HepG2 (cell line): ENCODE measurements at regions not wholly inside any gene's neighbourhood (a gene's known extent, or its start where the extent isn't known, plus 50 kb on each side); places are given as distances from the start of the nearest gene placed in this dataset.

Experiments used
- ATAC-seq: fragments of 200-7000 bp; cut with Tn5 transposase; 3 replicates; pipeline ENCODE4 v1.9.1; 2020; ENCODE audit warnings: mild to moderate bottlenecking, moderate library complexity
- BruUV-seq: library from RNA; stranded (reverse); fragments of 400-500 nt; replicated peaks from 2 replicates; lab custom pipeline; 2021; lab: Mats Ljungman, UMichigan
- CTCF ChIA-PET: fragments of 300-600 bp; formaldehyde crosslinking; extraction: SDS; loops from one replicate; lab custom pipeline; 2021; ENCODE audit warnings: low total read pairs, inconsistent platforms, low intra/inter-chr PET ratio; lab: Yijun Ruan, JAX
- POLR2A ChIA-PET: fragments of 350-600 bp; sonication (Branson Sonifier 250); formaldehyde crosslinking; loops from one replicate; lab custom pipeline; 2020; ENCODE audit warnings: antibody characterized with exemption, inconsistent platforms; lab: Yijun Ruan, JAX
- DNase-seq: peaks from one replicate; pipeline ENCODE4 v3.0.0-alpha.2; 2015; ENCODE audit warnings: low spot score
- FAIRE-seq: peaks from 3 replicates; lab custom pipeline; 2011; peaks lifted over from hg19 to GRCh38; lab: Jason Lieb, UNC
- H2AFZ ChIP-seq: one replicate; pipeline ENCODE4 v1.6.1; 2011; ENCODE audit warnings: low read length, inconsistent platforms
- H3K27ac ChIP-seq: fragments of 300-600 bp; 3 replicates; pipeline ENCODE4 v1.8.0; 2011; ENCODE audit warnings: mixed run types, mild to moderate bottlenecking, mixed read lengths, low read length, inconsistent platforms; ENCODE audit not compliant: insufficient read depth; ENCODE audit errors: extremely low read length
- H3K27me3 ChIP-seq, 2 experiments: fragments of 200-600 bp in 1 of 2; 2 replicates in 1 of 2; 3 replicates in 1 of 2; pipeline versions ENCODE4 v1.6.0 to v1.8.0; 2011; ENCODE audit warnings: low read length in 2 of 2, mild to moderate bottlenecking in 2 of 2, moderate library complexity in 2 of 2, inconsistent platforms in 1 of 2; ENCODE audit not compliant: insufficient read depth in 2 of 2, control insufficient read depth in 1 of 2
- H3K36me3 ChIP-seq, 2 experiments: fragments of 200-600 bp in 1 of 2; replicated peaks in 1 of 2; 2 replicates in 1 of 2; 3 replicates in 1 of 2; pipeline versions ENCODE4 v1.5.1 to v1.8.0; 2011; ENCODE audit warnings: low read length in 2 of 2, inconsistent platforms in 1 of 2; ENCODE audit not compliant: insufficient read depth in 2 of 2, control insufficient read depth in 1 of 2
- H3K4me1 ChIP-seq: 2 replicates; pipeline ENCODE4 v1.5.1; 2012; ENCODE audit warnings: low read length, inconsistent platforms; ENCODE audit not compliant: insufficient read depth
- H3K4me2 ChIP-seq: 2 replicates; pipeline ENCODE4 v1.6.0; 2011; ENCODE audit warnings: low read depth, low read length, inconsistent platforms
- H3K4me3 ChIP-seq, 3 experiments: fragments of 200-600 bp in 1 of 3; sonication (generic), shearing (Covaris generic) in 1 of 3; replicated peaks in 1 of 3; 2 replicates each; pipeline ENCODE4 v1.5.1; 2011 to 2016; ENCODE audit warnings: low read length in 3 of 3, inconsistent platforms in 2 of 3, low read depth in 2 of 3, mild to moderate bottlenecking in 2 of 3, control low read depth in 1 of 3, mixed read lengths in 1 of 3; ENCODE audit not compliant: insufficient read depth in 1 of 3
- H3K79me2 ChIP-seq: one replicate; pipeline ENCODE4 v1.6.1; 2011; ENCODE audit warnings: low read length, inconsistent platforms; ENCODE audit not compliant: insufficient read depth
- H3K9ac ChIP-seq: 2 replicates; pipeline ENCODE4 v1.6.0; 2011; ENCODE audit warnings: mild to moderate bottlenecking, low read depth, low read length, inconsistent platforms; ENCODE audit not compliant: insufficient read depth
- H3K9me3 ChIP-seq: 2 replicates; pipeline ENCODE4 v1.5.1; 2012; ENCODE audit warnings: mild to moderate bottlenecking, low read length
- H4K20me1 ChIP-seq: 2 replicates; pipeline ENCODE4 v1.6.0; 2011; ENCODE audit warnings: inconsistent platforms, mild to moderate bottlenecking, low read length, moderate library complexity; ENCODE audit not compliant: insufficient read depth
- ATF1 ChIP-seq: IDR thresholded peaks from 2 replicates; pipeline ENCODE4 v1.6.1; 2016; ENCODE audit warnings: mild to moderate bottlenecking, control low read depth
- CCAR2 ChIP-seq: fragments of 200-400 bp; formaldehyde crosslinking; optimal IDR thresholded peaks from 2 replicates; pipeline ENCODE3; 2018; ENCODE audit warnings: low read depth, mild to moderate bottlenecking, low read length, moderate library complexity
- DNMT3B ChIP-seq: conservative IDR thresholded peaks from 2 replicates; pipeline ENCODE4 v1.6.1; 2016; ENCODE audit warnings: missing biosample characterization, control low read depth
- IRX3 ChIP-seq: sonication (generic); formaldehyde crosslinking; IDR thresholded peaks from 2 replicates; pipeline ENCODE4 v1.8.1; 2023; ENCODE audit warnings: mild to moderate bottlenecking, low read depth, missing genetic modification reagents, borderline replicate concordance
- RFX1 ChIP-seq: fragments of 450-650 bp; IDR thresholded peaks from 2 replicates; pipeline ENCODE4 v1.6.1; 2017
- ZNF839 ChIP-seq: sonication (generic); formaldehyde crosslinking; IDR thresholded peaks from 2 replicates; pipeline ENCODE4 v1.4.0; 2020; ENCODE audit warnings: missing genetic modification reagents, mild to moderate bottlenecking, borderline replicate concordance
- WGBS: methylation state at CpG from one replicate; pipeline ENCODE4 v1.1.6; 2017; ENCODE audit warnings: low lambda C conversion rate; 5-methylcytosine and 5-hydroxymethylcytosine counted together
- in situ Hi-C: cut with HindIII; loops from 2 replicates; pipeline ENCODE4 v1.10.0; 2017; ENCODE audit warnings: low pct_unique_long_range_greater_than_20kb; ENCODE audit not compliant: extremely low pct_ligation_motif_present
- intact Hi-C: fragments of 100-400 bp; cut with micrococcal nuclease; formaldehyde crosslinking; loops from one replicate; pipeline ENCODE4 v1.10.0; 2022; ENCODE audit not compliant: unreplicated experiment
- TF ChIP-seq, protein P1 (sequence below): sonication (generic); formaldehyde crosslinking; IDR thresholded peaks from 2 replicates; pipeline ENCODE4 v1.4.0; 2020; ENCODE audit warnings: mild to moderate bottlenecking, missing genetic modification reagents, borderline replicate concordance
- TF ChIP-seq, protein P2 (sequence below): sonication (generic); formaldehyde crosslinking; conservative IDR thresholded peaks from 2 replicates; pipeline ENCODE4 v1.8.0; 2022; ENCODE audit warnings: mild to moderate bottlenecking, moderate library complexity, missing genetic modification reagents
- TF ChIP-seq, protein P3 (sequence below): sonication (generic); formaldehyde crosslinking; IDR thresholded peaks from 2 replicates; pipeline ENCODE4 v1.9.0; 2022; ENCODE audit warnings: missing genetic modification reagents, mild to moderate bottlenecking, borderline replicate concordance
- TF ChIP-seq, protein P4 (sequence below): sonication (generic); formaldehyde crosslinking; IDR thresholded peaks from one replicate; pipeline ENCODE4 v1.5.1; 2020; ENCODE audit warnings: mild to moderate bottlenecking, missing genetic modification reagents; ENCODE audit errors: not compliant biosample characterization

DNA sequence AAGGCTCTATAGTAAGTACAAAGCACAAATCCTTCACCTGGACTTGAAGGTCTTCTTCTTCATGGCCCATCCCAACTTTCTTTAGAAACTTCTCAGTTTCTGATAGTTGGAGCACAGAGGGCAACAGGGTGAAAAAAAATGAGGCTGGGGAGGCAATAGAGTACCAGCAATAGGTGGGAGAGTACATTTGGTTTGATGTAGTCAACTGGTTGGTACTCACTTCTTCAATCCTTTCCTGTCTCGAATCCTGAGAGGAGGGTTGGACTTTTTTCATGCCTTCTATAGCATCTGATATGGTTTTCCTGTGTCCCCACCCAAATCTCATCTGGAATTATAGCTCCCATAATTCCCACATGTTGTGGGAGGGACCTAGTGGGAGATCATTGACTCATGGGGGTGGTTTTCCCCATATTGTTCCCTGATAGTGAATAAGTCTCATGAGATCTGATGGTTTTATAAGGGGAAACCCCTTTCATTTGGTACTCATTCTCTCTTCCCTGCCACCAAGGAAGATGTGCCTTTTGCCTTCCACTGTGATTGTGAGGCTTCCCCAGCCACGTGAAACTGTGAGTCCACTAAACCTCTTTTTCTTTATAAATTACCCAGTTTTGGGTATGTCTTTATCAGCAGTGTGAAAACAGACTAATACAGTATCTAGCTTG lies 75.9 kb upstream of the LCLAT1 start:
- no peak overlapping the region for H3K27ac ChIP-seq
- no peaks in the 10 kb centered on the region for H3K9me3 ChIP-seq
- WGBS, result 1% methylated on average over 2 of the region's 2 CpGs
- no TSS peak for BruUV-seq
- DNase-seq (no peak), ATAC-seq (no peak), FAIRE-seq (no peak)
- POLR2A ChIA-PET, result no interaction called here
- in situ Hi-C loops (no loop called here), intact Hi-C loops (no loop called here)
- no peaks in the 10 kb centered on the region for H4K20me1 ChIP-seq
- H3K4me3 ChIP-seq, result no peak overlapping the region
- no peaks in the 10 kb centered on the region for H3K79me2 ChIP-seq
- H3K4me1 ChIP-seq, result no peaks in the 10 kb centered on the region
- peaks cover 0 to 6% of the 10 kb centered on the region in 2 experiments; a peak in 2 of 5 replicates for H3K27me3 ChIP-seq
- no peak overlapping the region for H3K4me2 ChIP-seq
- H3K9ac ChIP-seq, result no peak overlapping the region
- no peaks in the 10 kb centered on the region for H3K36me3 ChIP-seq
- no peak overlapping the region for H2AFZ ChIP-seq
- CTCF ChIA-PET, result no interaction called here
- TF ChIP-seq RFX1 (no peak), DNMT3B (CRISPR knock-in tag) (no peak), ZNF839 (CRISPR knock-in tag) (no peak), ATF1 (CRISPR knock-in tag) (no peak), CCAR2 (no peak), IRX3 (no peak)
- TF ChIP-seq, protein P1, sequence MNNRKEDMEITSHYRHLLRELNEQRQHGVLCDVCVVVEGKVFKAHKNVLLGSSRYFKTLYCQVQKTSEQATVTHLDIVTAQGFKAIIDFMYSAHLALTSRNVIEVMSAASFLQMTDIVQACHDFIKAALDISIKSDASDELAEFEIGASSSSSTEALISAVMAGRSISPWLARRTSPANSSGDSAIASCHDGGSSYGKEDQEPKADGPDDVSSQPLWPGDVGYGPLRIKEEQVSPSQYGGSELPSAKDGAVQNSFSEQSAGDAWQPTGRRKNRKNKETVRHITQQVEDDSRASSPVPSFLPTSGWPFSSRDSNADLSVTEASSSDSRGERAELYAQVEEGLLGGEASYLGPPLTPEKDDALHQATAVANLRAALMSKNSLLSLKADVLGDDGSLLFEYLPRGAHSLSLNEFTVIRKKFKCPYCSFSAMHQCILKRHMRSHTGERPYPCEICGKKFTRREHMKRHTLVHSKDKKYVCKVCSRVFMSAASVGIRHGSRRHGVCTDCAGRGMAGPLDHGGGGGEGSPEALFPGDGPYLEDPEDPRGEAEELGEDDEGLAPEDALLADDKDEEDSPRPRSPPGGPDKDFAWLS, result no peak
- TF ChIP-seq, protein P2, sequence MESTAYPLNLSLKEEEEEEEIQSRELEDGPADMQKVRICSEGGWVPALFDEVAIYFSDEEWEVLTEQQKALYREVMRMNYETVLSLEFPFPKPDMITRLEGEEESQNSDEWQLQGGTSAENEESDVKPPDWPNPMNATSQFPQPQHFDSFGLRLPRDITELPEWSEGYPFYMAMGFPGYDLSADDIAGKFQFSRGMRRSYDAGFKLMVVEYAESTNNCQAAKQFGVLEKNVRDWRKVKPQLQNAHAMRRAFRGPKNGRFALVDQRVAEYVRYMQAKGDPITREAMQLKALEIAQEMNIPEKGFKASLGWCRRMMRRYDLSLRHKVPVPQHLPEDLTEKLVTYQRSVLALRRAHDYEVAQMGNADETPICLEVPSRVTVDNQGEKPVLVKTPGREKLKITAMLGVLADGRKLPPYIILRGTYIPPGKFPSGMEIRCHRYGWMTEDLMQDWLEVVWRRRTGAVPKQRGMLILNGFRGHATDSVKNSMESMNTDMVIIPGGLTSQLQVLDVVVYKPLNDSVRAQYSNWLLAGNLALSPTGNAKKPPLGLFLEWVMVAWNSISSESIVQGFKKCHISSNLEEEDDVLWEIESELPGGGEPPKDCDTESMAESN, result no peak
- TF ChIP-seq, protein P3, sequence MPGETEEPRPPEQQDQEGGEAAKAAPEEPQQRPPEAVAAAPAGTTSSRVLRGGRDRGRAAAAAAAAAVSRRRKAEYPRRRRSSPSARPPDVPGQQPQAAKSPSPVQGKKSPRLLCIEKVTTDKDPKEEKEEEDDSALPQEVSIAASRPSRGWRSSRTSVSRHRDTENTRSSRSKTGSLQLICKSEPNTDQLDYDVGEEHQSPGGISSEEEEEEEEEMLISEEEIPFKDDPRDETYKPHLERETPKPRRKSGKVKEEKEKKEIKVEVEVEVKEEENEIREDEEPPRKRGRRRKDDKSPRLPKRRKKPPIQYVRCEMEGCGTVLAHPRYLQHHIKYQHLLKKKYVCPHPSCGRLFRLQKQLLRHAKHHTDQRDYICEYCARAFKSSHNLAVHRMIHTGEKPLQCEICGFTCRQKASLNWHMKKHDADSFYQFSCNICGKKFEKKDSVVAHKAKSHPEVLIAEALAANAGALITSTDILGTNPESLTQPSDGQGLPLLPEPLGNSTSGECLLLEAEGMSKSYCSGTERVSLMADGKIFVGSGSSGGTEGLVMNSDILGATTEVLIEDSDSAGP (CRISPR knock-in tag), result no peak
- TF ChIP-seq, protein P4, sequence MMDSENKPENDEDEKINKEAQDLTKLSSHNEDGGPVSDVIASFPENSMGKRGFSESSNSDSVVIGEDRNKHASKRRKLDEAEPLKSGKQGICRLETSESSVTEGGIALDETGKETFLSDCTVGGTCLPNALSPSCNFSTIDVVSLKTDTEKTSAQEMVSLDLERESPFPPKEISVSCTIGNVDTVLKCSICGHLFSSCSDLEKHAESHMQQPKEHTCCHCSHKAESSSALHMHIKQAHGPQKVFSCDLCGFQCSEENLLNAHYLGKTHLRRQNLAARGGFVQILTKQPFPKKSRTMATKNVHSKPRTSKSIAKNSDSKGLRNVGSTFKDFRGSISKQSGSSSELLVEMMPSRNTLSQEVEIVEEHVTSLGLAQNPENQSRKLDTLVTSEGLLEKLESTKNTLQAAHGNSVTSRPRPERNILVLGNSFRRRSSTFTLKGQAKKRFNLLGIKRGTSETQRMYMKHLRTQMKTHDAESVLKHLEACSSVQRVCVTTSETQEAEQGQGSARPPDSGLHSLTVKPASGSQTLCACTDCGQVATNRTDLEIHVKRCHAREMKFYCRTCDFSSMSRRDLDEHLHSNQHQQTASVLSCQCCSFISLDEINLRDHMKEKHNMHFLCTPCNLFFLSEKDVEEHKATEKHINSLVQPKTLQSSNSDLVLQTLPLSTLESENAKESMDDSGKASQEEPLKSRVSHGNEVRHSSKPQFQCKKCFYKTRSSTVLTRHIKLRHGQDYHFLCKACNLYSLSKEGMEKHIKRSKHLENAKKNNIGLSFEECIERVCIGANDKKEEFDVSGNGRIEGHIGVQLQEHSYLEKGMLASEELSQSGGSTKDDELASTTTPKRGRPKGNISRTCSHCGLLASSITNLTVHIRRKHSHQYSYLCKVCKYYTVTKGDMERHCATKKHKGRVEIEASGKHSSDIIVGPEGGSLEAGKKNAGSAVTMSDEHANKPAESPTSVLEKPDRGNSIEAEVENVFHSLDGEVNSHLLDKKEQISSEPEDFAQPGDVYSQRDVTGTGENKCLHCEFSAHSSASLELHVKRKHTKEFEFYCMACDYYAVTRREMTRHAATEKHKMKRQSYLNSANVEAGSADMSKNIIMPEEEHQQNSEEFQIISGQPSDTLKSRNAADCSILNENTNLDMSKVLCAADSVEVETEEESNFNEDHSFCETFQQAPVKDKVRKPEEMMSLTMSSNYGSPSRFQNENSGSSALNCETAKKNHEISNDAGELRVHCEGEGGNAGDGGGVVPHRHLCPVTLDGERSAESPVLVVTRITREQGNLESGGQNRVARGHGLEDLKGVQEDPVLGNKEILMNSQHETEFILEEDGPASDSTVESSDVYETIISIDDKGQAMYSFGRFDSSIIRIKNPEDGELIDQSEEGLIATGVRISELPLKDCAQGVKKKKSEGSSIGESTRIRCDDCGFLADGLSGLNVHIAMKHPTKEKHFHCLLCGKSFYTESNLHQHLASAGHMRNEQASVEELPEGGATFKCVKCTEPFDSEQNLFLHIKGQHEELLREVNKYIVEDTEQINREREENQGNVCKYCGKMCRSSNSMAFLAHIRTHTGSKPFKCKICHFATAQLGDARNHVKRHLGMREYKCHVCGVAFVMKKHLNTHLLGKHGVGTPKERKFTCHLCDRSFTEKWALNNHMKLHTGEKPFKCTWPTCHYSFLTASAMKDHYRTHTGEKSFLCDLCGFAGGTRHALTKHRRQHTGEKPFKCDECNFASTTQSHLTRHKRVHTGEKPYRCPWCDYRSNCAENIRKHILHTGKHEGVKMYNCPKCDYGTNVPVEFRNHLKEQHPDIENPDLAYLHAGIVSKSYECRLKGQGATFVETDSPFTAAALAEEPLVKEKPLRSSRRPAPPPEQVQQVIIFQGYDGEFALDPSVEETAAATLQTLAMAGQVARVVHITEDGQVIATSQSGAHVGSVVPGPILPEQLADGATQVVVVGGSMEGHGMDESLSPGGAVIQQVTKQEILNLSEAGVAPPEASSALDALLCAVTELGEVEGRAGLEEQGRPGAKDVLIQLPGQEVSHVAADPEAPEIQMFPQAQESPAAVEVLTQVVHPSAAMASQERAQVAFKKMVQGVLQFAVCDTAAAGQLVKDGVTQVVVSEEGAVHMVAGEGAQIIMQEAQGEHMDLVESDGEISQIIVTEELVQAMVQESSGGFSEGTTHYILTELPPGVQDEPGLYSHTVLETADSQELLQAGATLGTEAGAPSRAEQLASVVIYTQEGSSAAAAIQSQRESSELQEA (CRISPR knock-in tag), result no peak
